Panc1 (cell line): ENCODE measurements at regions not wholly inside any gene's neighbourhood (a gene's known extent, or its start where the extent isn't known, plus 50 kb on each side); places are given as distances from the start of the nearest gene placed in this dataset.

Experiments
- ATAC-seq: fragments of 200-7000 bp; cut with Tn5 transposase; 2 replicates; pipeline ENCODE4 v1.9.1; 2020; ENCODE audit warnings: mild to moderate bottlenecking, moderate library complexity
- BruUV-seq: library from RNA; stranded (reverse); fragments of 400-500 nt; replicated peaks from 2 replicates; lab custom pipeline; 2021; lab: Mats Ljungman, UMichigan
- CTCF ChIA-PET: fragments of 300-600 bp; sonication (Branson Sonifier 250); formaldehyde crosslinking; loops from one replicate; lab custom pipeline; 2022; ENCODE audit warnings: antibody characterized with exemption; lab: Charles Lee
- POLR2A ChIA-PET: fragments of 300-600 bp; sonication (Branson Sonifier 250); formaldehyde crosslinking; loops from one replicate; lab custom pipeline; 2022; ENCODE audit warnings: antibody characterized with exemption; lab: Charles Lee
- DNase-seq: peaks from one replicate; pipeline ENCODE4 v3.0.0-alpha.2; 2010; ENCODE audit warnings: low read depth, low spot score
- H3K27ac ChIP-seq: 2 replicates; pipeline ENCODE4 v1.5.1; 2011; ENCODE audit warnings: mild to moderate bottlenecking, low read length, inconsistent platforms
- H3K27me3 ChIP-seq: fragments of 200-500 bp; sonication (Bioruptor generic); 2 replicates; pipeline ENCODE4 v1.6.0; 2014; ENCODE audit warnings: low read length, inconsistent platforms; ENCODE audit not compliant: control insufficient read depth, insufficient read depth
- H3K36me3 ChIP-seq: fragments of 200-500 bp; sonication (Bioruptor generic); 2 replicates; pipeline ENCODE4 v1.5.1; 2014; ENCODE audit warnings: inconsistent platforms, mild to moderate bottlenecking, low read length, moderate library complexity; ENCODE audit not compliant: control insufficient read depth, insufficient read depth
- H3K4me1 ChIP-seq: 2 replicates; pipeline ENCODE4 v1.5.1; 2011; ENCODE audit warnings: inconsistent platforms, mild to moderate bottlenecking, low read length, moderate library complexity; ENCODE audit not compliant: control insufficient read depth, insufficient read depth
- H3K4me3 ChIP-seq, 2 experiments: 2 replicates each; pipeline ENCODE4 v1.5.1; 2011 to 2012; ENCODE audit warnings: low read depth in 2 of 2, low read length in 2 of 2, mild to moderate bottlenecking in 2 of 2, inconsistent platforms in 1 of 2, moderate library complexity in 1 of 2
- H3K9me3 ChIP-seq: fragments of 200-500 bp; sonication (Bioruptor generic); 2 replicates; pipeline ENCODE4 v1.5.1; 2014; ENCODE audit warnings: low read depth, mild to moderate bottlenecking, inconsistent platforms, low read length, moderate library complexity; ENCODE audit not compliant: control insufficient read depth, insufficient read depth
- POLR2AphosphoS5 ChIP-seq: IDR thresholded peaks from 2 replicates; pipeline ENCODE4 v1.6.1; 2012; ENCODE audit warnings: mild to moderate bottlenecking, low read depth, low read length, moderate library complexity
- SIN3A ChIP-seq: IDR thresholded peaks from 2 replicates; pipeline ENCODE4 v1.6.1; 2012; ENCODE audit warnings: low read depth, mild to moderate bottlenecking, low read length, moderate library complexity, borderline replicate concordance; ENCODE audit not compliant: insufficient read depth
- TCF7L2 ChIP-seq: IDR thresholded peaks from 2 replicates; pipeline ENCODE4 v1.6.1; 2011; ENCODE audit warnings: mild to moderate bottlenecking, low read depth, low read length, inconsistent platforms
- in situ Hi-C: cut with HindIII; loops from 2 replicates; pipeline ENCODE4 v1.10.0; 2016; ENCODE audit warnings: low sequenced_read_pairs, low pct_unique_long_range_greater_than_20kb
- intact Hi-C: fragments of 100-400 bp; cut with micrococcal nuclease; formaldehyde crosslinking; loops from one replicate; pipeline ENCODE4 v1.10.0; 2022; ENCODE audit not compliant: unreplicated experiment
- TF ChIP-seq, protein P1 (sequence below), 2 experiments: IDR thresholded peaks; 2 replicates each; pipeline ENCODE4 v1.6.1; 2011 to 2012; ENCODE audit warnings: low read depth in 2 of 2, control low read depth in 1 of 2, low read length in 1 of 2, mild to moderate bottlenecking in 1 of 2, moderate library complexity in 1 of 2; ENCODE audit not compliant: insufficient read depth in 1 of 2
- TF ChIP-seq, protein P2 (sequence below): fragments of 450-650 bp; IDR thresholded peaks from 2 replicates; pipeline ENCODE4 v1.5.1; 2017; ENCODE audit warnings: mild to moderate bottlenecking

DNA sequence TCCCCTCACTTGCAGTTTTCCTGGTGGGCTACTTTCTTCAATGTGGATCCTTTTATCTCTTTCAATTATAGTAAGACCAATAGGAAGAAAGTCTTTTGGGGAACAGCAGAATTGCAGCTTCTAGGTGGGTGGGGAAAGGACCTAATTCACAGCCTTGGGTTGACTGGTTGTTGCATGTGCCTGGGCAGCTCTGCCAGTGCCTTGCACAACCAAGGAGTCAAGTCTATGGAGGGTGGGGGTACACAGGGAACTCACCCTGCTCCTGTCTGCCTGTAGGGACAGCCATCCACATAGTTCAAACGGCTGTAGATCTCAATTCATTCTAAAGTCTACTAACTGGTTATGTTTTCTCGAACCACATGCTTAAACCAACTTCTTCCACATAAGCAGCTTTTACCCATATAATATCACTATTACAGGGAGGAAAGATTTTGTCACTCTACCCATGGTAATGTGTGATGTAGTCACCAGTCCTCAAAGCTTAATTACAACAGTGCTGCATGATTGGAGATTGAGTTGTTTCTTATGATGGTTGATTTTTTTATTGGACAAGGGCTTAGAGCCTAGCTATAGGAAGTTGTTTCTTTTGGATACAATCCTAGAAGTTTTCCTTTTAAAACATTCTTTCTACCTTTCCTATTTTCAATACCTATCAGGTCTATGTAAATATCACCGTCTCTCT is 117.7 kb upstream of the FRMD6 start:
- Histone ChIP-seq H3K36me3 (no peaks in the 10 kb centered on the region), H3K4me1 (peaks cover 14% of the 10 kb centered on the region), H3K27ac (peak overlapping the region; percentile 89), H3K27me3 (no peaks in the 10 kb centered on the region), H3K9me3 (peaks cover 8% of the 10 kb centered on the region; the same call in 1 of the 2 replicates), H3K4me3 (no peak overlapping the region)
- ChIA-PET POLR2A (no interaction called here), CTCF (interaction anchor here (0.6 kb wide), 1 partner anchor 104 kb away, joined by 3 read pairs; no protein-coding TSS in a partner anchor)
- intact Hi-C loops (loop anchor here (5.0 to 10.0 kb wide), 2 partner anchors 118 to 129 kb away; partner anchors contain the start of gene FRMD6), in situ Hi-C loops (no loop called here)
- TF ChIP-seq TCF7L2 (no peak), POLR2AphosphoS5 (no peak), SIN3A (no peak)
- TF ChIP-seq, protein P1, sequence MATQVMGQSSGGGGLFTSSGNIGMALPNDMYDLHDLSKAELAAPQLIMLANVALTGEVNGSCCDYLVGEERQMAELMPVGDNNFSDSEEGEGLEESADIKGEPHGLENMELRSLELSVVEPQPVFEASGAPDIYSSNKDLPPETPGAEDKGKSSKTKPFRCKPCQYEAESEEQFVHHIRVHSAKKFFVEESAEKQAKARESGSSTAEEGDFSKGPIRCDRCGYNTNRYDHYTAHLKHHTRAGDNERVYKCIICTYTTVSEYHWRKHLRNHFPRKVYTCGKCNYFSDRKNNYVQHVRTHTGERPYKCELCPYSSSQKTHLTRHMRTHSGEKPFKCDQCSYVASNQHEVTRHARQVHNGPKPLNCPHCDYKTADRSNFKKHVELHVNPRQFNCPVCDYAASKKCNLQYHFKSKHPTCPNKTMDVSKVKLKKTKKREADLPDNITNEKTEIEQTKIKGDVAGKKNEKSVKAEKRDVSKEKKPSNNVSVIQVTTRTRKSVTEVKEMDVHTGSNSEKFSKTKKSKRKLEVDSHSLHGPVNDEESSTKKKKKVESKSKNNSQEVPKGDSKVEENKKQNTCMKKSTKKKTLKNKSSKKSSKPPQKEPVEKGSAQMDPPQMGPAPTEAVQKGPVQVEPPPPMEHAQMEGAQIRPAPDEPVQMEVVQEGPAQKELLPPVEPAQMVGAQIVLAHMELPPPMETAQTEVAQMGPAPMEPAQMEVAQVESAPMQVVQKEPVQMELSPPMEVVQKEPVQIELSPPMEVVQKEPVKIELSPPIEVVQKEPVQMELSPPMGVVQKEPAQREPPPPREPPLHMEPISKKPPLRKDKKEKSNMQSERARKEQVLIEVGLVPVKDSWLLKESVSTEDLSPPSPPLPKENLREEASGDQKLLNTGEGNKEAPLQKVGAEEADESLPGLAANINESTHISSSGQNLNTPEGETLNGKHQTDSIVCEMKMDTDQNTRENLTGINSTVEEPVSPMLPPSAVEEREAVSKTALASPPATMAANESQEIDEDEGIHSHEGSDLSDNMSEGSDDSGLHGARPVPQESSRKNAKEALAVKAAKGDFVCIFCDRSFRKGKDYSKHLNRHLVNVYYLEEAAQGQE (IDR thresholded peaks at IDR 0.05; ENCODE audit: insufficient read depth in 1 of 2, low read depth in 2 of 2, low read length in 1 of 2), result no peak
- TF ChIP-seq, protein P2, sequence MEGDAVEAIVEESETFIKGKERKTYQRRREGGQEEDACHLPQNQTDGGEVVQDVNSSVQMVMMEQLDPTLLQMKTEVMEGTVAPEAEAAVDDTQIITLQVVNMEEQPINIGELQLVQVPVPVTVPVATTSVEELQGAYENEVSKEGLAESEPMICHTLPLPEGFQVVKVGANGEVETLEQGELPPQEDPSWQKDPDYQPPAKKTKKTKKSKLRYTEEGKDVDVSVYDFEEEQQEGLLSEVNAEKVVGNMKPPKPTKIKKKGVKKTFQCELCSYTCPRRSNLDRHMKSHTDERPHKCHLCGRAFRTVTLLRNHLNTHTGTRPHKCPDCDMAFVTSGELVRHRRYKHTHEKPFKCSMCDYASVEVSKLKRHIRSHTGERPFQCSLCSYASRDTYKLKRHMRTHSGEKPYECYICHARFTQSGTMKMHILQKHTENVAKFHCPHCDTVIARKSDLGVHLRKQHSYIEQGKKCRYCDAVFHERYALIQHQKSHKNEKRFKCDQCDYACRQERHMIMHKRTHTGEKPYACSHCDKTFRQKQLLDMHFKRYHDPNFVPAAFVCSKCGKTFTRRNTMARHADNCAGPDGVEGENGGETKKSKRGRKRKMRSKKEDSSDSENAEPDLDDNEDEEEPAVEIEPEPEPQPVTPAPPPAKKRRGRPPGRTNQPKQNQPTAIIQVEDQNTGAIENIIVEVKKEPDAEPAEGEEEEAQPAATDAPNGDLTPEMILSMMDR, result no peak
- peak; percentile 71 for ATAC-seq
- no TSS peak for BruUV-seq
- DNase-seq, result no peak

DNA sequence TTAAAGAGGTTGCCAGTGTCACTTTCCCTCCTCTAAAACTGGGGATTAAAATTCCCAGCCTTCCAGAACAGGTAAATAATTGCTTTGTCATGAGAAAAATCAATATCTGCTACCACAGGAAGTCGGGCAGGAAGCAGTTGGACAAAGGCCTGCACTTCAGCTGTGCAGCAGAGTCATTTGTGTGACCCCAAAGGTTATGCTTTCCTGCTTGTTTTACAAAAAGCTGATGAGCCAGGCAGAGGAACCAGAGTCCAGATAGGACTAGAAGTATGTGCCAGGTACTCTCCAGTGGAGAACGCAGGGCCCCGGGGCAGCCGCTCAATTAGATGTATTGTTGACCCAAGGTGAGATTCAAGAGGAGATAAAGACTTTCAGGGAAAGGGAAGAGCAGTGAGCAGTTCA is 117.1 kb upstream of the FRMD6 start:
- intact Hi-C loops, result loop anchor here (5.0 to 10.0 kb wide), 2 partner anchors 118 to 130 kb away; partner anchors contain the start of gene FRMD6
- POLR2A ChIA-PET, result no interaction called here

More for the DNA sequence above, 117.1 kb upstream of the FRMD6 start:
- Histone ChIP-seq H3K27ac (peak overlapping the region; percentile 89), H3K4me3 (no peak overlapping the region), H3K4me1 (peaks cover 14% of the 10 kb centered on the region), H3K27me3 (no peaks in the 10 kb centered on the region), H3K36me3 (no peaks in the 10 kb centered on the region), H3K9me3 (peaks cover 8% of the 10 kb centered on the region; the same call in 1 of the 2 replicates)
- TF ChIP-seq, protein P1 (IDR thresholded peaks at IDR 0.05; ENCODE audit: insufficient read depth in 1 of 2, low read depth in 2 of 2, low read length in 1 of 2), result peak in 1 of 2 experiments; percentile 19; a peak in 1 of 4 replicates
- peak; percentile 56; the same call in 1 of the 2 replicates for TF ChIP-seq POLR2AphosphoS5
- TF ChIP-seq, protein P2, result no peak
- no peak for TF ChIP-seq SIN3A
- peak; percentile 70; the same call in 1 of the 2 replicates for TF ChIP-seq TCF7L2
- ATAC-seq (peak; percentile 94), DNase-seq (no peak)
- CTCF ChIA-PET, result no interaction called here
- no TSS peak for BruUV-seq
- in situ Hi-C loops, result no loop called here
